Panc1 (cell line): ENCODE measurements at regions not wholly inside any gene's neighbourhood (a gene's known extent, or its start where the extent isn't known, plus 50 kb on each side); places are given as distances from the start of the nearest gene placed in this dataset.
"Not testable (repeated sequence)": the region's sequence is repeated elsewhere in the genome, so short reads cannot be mapped to it uniquely, and the experiment has no call there.

Experiments
- ATAC-seq: fragments of 200-7000 bp; cut with Tn5 transposase; 2 replicates; pipeline ENCODE4 v1.9.1; 2020; ENCODE audit warnings: mild to moderate bottlenecking, moderate library complexity
- BruUV-seq: library from RNA; stranded (reverse); fragments of 400-500 nt; replicated peaks from 2 replicates; lab custom pipeline; 2021; lab: Mats Ljungman, UMichigan
- CTCF ChIA-PET: fragments of 300-600 bp; sonication (Branson Sonifier 250); formaldehyde crosslinking; loops from one replicate; lab custom pipeline; 2022; ENCODE audit warnings: antibody characterized with exemption; lab: Charles Lee
- POLR2A ChIA-PET: fragments of 300-600 bp; sonication (Branson Sonifier 250); formaldehyde crosslinking; loops from one replicate; lab custom pipeline; 2022; ENCODE audit warnings: antibody characterized with exemption; lab: Charles Lee
- DNase-seq: peaks from one replicate; pipeline ENCODE4 v3.0.0-alpha.2; 2010; ENCODE audit warnings: low read depth, low spot score
- H3K27ac ChIP-seq: 2 replicates; pipeline ENCODE4 v1.5.1; 2011; ENCODE audit warnings: mild to moderate bottlenecking, low read length, inconsistent platforms
- H3K27me3 ChIP-seq: fragments of 200-500 bp; sonication (Bioruptor generic); 2 replicates; pipeline ENCODE4 v1.6.0; 2014; ENCODE audit warnings: low read length, inconsistent platforms; ENCODE audit not compliant: control insufficient read depth, insufficient read depth
- H3K36me3 ChIP-seq: fragments of 200-500 bp; sonication (Bioruptor generic); 2 replicates; pipeline ENCODE4 v1.5.1; 2014; ENCODE audit warnings: inconsistent platforms, mild to moderate bottlenecking, low read length, moderate library complexity; ENCODE audit not compliant: control insufficient read depth, insufficient read depth
- H3K4me1 ChIP-seq: 2 replicates; pipeline ENCODE4 v1.5.1; 2011; ENCODE audit warnings: inconsistent platforms, mild to moderate bottlenecking, low read length, moderate library complexity; ENCODE audit not compliant: control insufficient read depth, insufficient read depth
- H3K4me3 ChIP-seq, 2 experiments: 2 replicates each; pipeline ENCODE4 v1.5.1; 2011 to 2012; ENCODE audit warnings: low read depth in 2 of 2, low read length in 2 of 2, mild to moderate bottlenecking in 2 of 2, inconsistent platforms in 1 of 2, moderate library complexity in 1 of 2
- H3K9me3 ChIP-seq: fragments of 200-500 bp; sonication (Bioruptor generic); 2 replicates; pipeline ENCODE4 v1.5.1; 2014; ENCODE audit warnings: low read depth, mild to moderate bottlenecking, inconsistent platforms, low read length, moderate library complexity; ENCODE audit not compliant: control insufficient read depth, insufficient read depth
- CTCF ChIP-seq: fragments of 450-650 bp; IDR thresholded peaks from 2 replicates; pipeline ENCODE4 v1.5.1; 2017; ENCODE audit warnings: mild to moderate bottlenecking
- POLR2AphosphoS5 ChIP-seq: IDR thresholded peaks from 2 replicates; pipeline ENCODE4 v1.6.1; 2012; ENCODE audit warnings: mild to moderate bottlenecking, low read depth, low read length, moderate library complexity
- REST ChIP-seq, 2 experiments: IDR thresholded peaks; 2 replicates each; pipeline ENCODE4 v1.6.1; 2011 to 2012; ENCODE audit warnings: low read depth in 2 of 2, control low read depth in 1 of 2, low read length in 1 of 2, mild to moderate bottlenecking in 1 of 2, moderate library complexity in 1 of 2; ENCODE audit not compliant: insufficient read depth in 1 of 2
- SIN3A ChIP-seq: IDR thresholded peaks from 2 replicates; pipeline ENCODE4 v1.6.1; 2012; ENCODE audit warnings: low read depth, mild to moderate bottlenecking, low read length, moderate library complexity, borderline replicate concordance; ENCODE audit not compliant: insufficient read depth
- TCF7L2 ChIP-seq: IDR thresholded peaks from 2 replicates; pipeline ENCODE4 v1.6.1; 2011; ENCODE audit warnings: mild to moderate bottlenecking, low read depth, low read length, inconsistent platforms
- in situ Hi-C: cut with HindIII; loops from 2 replicates; pipeline ENCODE4 v1.10.0; 2016; ENCODE audit warnings: low sequenced_read_pairs, low pct_unique_long_range_greater_than_20kb
- intact Hi-C: fragments of 100-400 bp; cut with micrococcal nuclease; formaldehyde crosslinking; loops from one replicate; pipeline ENCODE4 v1.10.0; 2022; ENCODE audit not compliant: unreplicated experiment

DNA sequence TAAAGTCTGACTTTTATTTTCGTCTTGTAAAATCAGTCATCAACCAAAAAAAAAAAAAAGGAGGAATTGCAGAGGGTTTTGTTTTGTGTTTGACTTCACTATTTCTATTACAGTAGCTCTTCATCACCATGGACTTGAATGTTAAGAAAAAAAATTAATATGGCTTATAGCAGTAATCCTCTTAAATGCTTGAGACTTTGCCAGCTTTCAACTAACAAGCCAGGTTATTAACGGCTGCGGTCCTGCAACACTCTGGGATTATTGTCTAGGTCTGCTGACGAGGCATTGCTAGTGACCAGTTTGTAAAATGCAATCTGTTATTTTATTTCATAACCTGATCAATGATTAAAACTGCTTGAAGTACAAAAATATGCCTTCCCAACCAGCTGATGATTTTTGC is 647.2 kb upstream of the KLHL1 start:
- ChIA-PET POLR2A (no interaction called here), CTCF (no interaction called here)
- H3K9me3 ChIP-seq = no peaks in the 10 kb centered on the region
- no peaks in the 10 kb centered on the region for H3K36me3 ChIP-seq
- H3K27ac ChIP-seq = no peak overlapping the region
- in situ Hi-C loops (no loop called here), intact Hi-C loops (no loop called here)
- no peak overlapping the region for H3K4me3 ChIP-seq
- no peak for ATAC-seq
- no peak for TF ChIP-seq TCF7L2
- TF ChIP-seq POLR2AphosphoS5 = no peak
- TF ChIP-seq SIN3A = no peak
- no peaks in the 10 kb centered on the region for H3K4me1 ChIP-seq
- no TSS peak for BruUV-seq
- no peak for DNase-seq
- no peaks in the 10 kb centered on the region for H3K27me3 ChIP-seq

DNA sequence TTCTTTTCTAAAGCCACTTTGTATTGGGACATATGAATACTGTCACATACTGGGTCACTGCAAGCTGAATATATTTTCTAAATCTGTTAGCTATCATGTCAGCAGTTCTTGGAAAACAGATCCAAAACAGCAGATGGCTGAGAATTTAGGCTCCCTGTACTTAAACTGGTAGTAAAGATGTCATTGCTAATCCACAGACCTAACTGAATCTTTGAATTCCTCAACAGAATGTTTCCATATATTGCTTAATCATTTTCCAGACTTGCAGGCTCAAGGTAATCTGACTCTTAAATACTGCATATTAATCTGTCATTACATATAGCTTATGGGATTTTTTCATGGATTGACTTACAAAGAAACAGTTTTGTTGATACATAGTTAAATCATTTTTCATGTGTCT is 639.0 kb upstream of the KLHL1 start:
- Histone ChIP-seq H3K27ac (no peak overlapping the region), H3K4me1 (no peaks in the 10 kb centered on the region), H3K36me3 (no peaks in the 10 kb centered on the region), H3K27me3 (no peaks in the 10 kb centered on the region), H3K4me3 (no peak overlapping the region), H3K9me3 (no peaks in the 10 kb centered on the region)
- TF ChIP-seq TCF7L2 = no peak
- no peak for TF ChIP-seq POLR2AphosphoS5
- TF ChIP-seq SIN3A = no peak
- no peak for TF ChIP-seq CTCF
- no peak for TF ChIP-seq REST (IDR thresholded peaks at IDR 0.05; ENCODE audit: insufficient read depth in 1 of 2, low read depth in 2 of 2, low read length in 1 of 2)
- in situ Hi-C loops = no loop called here
- ChIA-PET CTCF (no interaction called here), POLR2A (no interaction called here)
- intact Hi-C loops = no loop called here
- ATAC-seq = no peak
- no TSS peak for BruUV-seq
- DNase-seq = no peak

- BruUV-seq, CTCF ChIA-PET, ATAC-seq, DNase-seq, H3K27ac ChIP-seq, H3K9me3 ChIP-seq, in situ Hi-C loops, H3K27me3 ChIP-seq, H3K4me1 ChIP-seq, intact Hi-C loops, H3K36me3 ChIP-seq, H3K4me3 ChIP-seq, POLR2A ChIA-PET: not testable (repeated sequence)
These were observed 638.2 kb upstream of the KLHL1 start for GRCh38 chr13:70746469-70746868.
